ENCODE measurements at regions not wholly inside any gene's neighbourhood (a gene's known extent, or its start where the extent isn't known, plus 50 kb on each side); places are given as distances from the start of the nearest gene placed in this dataset.

GRCh38 chr2:182482511-182482910, 55.7 kb upstream of the PDE1A start:
- H3K4me3 ChIP-seq (ENCODE audit: low read depth in 2 of 2, low read length in 2 of 2), result no peak overlapping the region
- no peaks in the 10 kb centered on the region for H3K4me1 ChIP-seq (ENCODE audit: control insufficient read depth, insufficient read depth, low read length)
- H3K9me3 ChIP-seq (ENCODE audit: control insufficient read depth, insufficient read depth, low read depth, low read length), result no peaks in the 10 kb centered on the region
- BruUV-seq (replicated peaks), result no TSS peak
- in situ Hi-C loops (cut with HindIII; ENCODE audit: low pct_unique_long_range_greater_than_20kb, low sequenced_read_pairs), result no loop called here
- TF ChIP-seq CTCF (IDR thresholded peaks at IDR 0.05), result no peak
- ChIA-PET CTCF (no interaction called here), POLR2A (no interaction called here)
- intact Hi-C loops (cut with micrococcal nuclease; ENCODE audit: unreplicated experiment), result no loop called here
- ATAC-seq (no peak), DNase-seq (ENCODE audit: low read depth, low spot score) (no peak)
- H3K27me3 ChIP-seq (ENCODE audit: control insufficient read depth, insufficient read depth, low read length), result no peaks in the 10 kb centered on the region
- no peak overlapping the region for H3K27ac ChIP-seq (ENCODE audit: low read length)
- H3K36me3 ChIP-seq (ENCODE audit: control insufficient read depth, insufficient read depth, low read length), result no peaks in the 10 kb centered on the region

GRCh38 chr2:182496596-182496995, 69.8 kb upstream of the PDE1A start:
- Histone ChIP-seq H3K4me1 (ENCODE audit: control insufficient read depth, insufficient read depth, low read length) (no peaks in the 10 kb centered on the region), H3K27ac (ENCODE audit: low read length) (no peak overlapping the region), H3K27me3 (ENCODE audit: control insufficient read depth, insufficient read depth, low read length) (no peaks in the 10 kb centered on the region), H3K9me3 (ENCODE audit: control insufficient read depth, insufficient read depth, low read depth, low read length) (no peaks in the 10 kb centered on the region), H3K36me3 (ENCODE audit: control insufficient read depth, insufficient read depth, low read length) (no peaks in the 10 kb centered on the region), H3K4me3 (ENCODE audit: low read depth in 2 of 2, low read length in 2 of 2) (no peak overlapping the region)
- CTCF ChIA-PET, result no interaction called here
- ATAC-seq (no peak), DNase-seq (ENCODE audit: low read depth, low spot score) (no peak)
- TF ChIP-seq REST (IDR thresholded peaks at IDR 0.05; ENCODE audit: insufficient read depth in 1 of 2, low read depth in 2 of 2, low read length in 1 of 2) (no peak), CTCF (IDR thresholded peaks at IDR 0.05) (no peak), SIN3A (IDR thresholded peaks at IDR 0.05; ENCODE audit: borderline replicate concordance, insufficient read depth, low read depth, low read length) (no peak), POLR2AphosphoS5 (IDR thresholded peaks at IDR 0.05; ENCODE audit: low read depth, low read length) (no peak), TCF7L2 (IDR thresholded peaks at IDR 0.05; ENCODE audit: low read depth, low read length) (no peak)
- POLR2A ChIA-PET, result no interaction called here
- BruUV-seq (replicated peaks), result no TSS peak
- intact Hi-C loops (cut with micrococcal nuclease; ENCODE audit: unreplicated experiment), result no loop called here
- in situ Hi-C loops (cut with HindIII; ENCODE audit: low pct_unique_long_range_greater_than_20kb, low sequenced_read_pairs), result no loop called here

All from Panc1 (cell line).